ENCODE measurements at regions not wholly inside any gene's neighbourhood (a gene's known extent, or its start where the extent isn't known, plus 50 kb on each side); places are given as distances from the start of the nearest gene placed in this dataset.

- TF ChIP-seq CTCF (IDR thresholded peaks at IDR 0.05; ENCODE audit: extremely low read depth, missing control alignments): no peak
- no peak for DNase-seq (ENCODE audit: low spot score)
These were observed 73.1 kb upstream of the KCNA4 start for GRCh38 chr11:30089921-30090320.

GRCh38 chr11:30091246-30091645 lies 74.4 kb upstream of the KCNA4 start:
- TF ChIP-seq CTCF (IDR thresholded peaks at IDR 0.05; ENCODE audit: extremely low read depth, missing control alignments): no peak
- DNase-seq (ENCODE audit: low spot score): no peak

- no peak for TF ChIP-seq CTCF (IDR thresholded peaks at IDR 0.05; ENCODE audit: extremely low read depth, missing control alignments)
- no peak for DNase-seq (ENCODE audit: low spot score)
These were observed 74.9 kb upstream of the KCNA4 start for GRCh38 chr11:30091737-30092136.

GRCh38 chr11:30092518-30092917 lies 75.7 kb upstream of the KCNA4 start:
- TF ChIP-seq CTCF (IDR thresholded peaks at IDR 0.05; ENCODE audit: extremely low read depth, missing control alignments): no peak
- DNase-seq (ENCODE audit: low spot score): no peak

GRCh38 chr11:30100495-30100894 lies 83.7 kb upstream of the KCNA4 start:
- no peak for TF ChIP-seq CTCF (IDR thresholded peaks at IDR 0.05; ENCODE audit: extremely low read depth, missing control alignments)
- no peak for DNase-seq (ENCODE audit: low spot score)

- TF ChIP-seq CTCF (IDR thresholded peaks at IDR 0.05; ENCODE audit: extremely low read depth, missing control alignments): no peak
These were observed 89.7 kb upstream of the KCNA4 start for GRCh38 chr11:30106222-30107181.

GRCh38 chr11:30107899-30108298 lies 91.1 kb upstream of the KCNA4 start:
- DNase-seq (ENCODE audit: low spot score): no peak
- no peak for TF ChIP-seq CTCF (IDR thresholded peaks at IDR 0.05; ENCODE audit: extremely low read depth, missing control alignments)

More at GRCh38 chr11:30106222-30107181, 89.7 kb upstream of the KCNA4 start:
- no peak for DNase-seq (ENCODE audit: low spot score)
